ENCODE measurements at regions not wholly inside any gene's neighbourhood (a gene's known extent, or its start where the extent isn't known, plus 50 kb on each side); places are given as distances from the start of the nearest gene placed in this dataset.

GRCh38 chr7:116447966-116448839, 51.3 kb upstream of the CAV2 start:
- no peak for DNase-seq (ENCODE audit: low spot score)

GRCh38 chr7:116449441-116449840, 50.1 kb upstream of the CAV2 start:
- DNase-seq (ENCODE audit: low spot score): no peak

Measured in COLO829 (cell line).